H1 (cell line): ENCODE measurements at regions not wholly inside any gene's neighbourhood (a gene's known extent, or its start where the extent isn't known, plus 50 kb on each side); places are given as distances from the start of the nearest gene placed in this dataset.

Source experiments
- CTCF ChIA-PET: fragments of 300-600 bp; sonication (Branson Sonifier 250); formaldehyde crosslinking; loops from one replicate; lab custom pipeline; 2021; ENCODE audit not compliant: partially characterized antibody; lab: Charles Lee
- POLR2A ChIA-PET: fragments of 300-600 bp; sonication (Branson Sonifier 250); formaldehyde crosslinking; loops from one replicate; lab custom pipeline; 2021; ENCODE audit warnings: inconsistent platforms; ENCODE audit not compliant: partially characterized antibody; lab: Charles Lee
- DNase-seq, 2 experiments: peaks; one replicate each; pipeline versions ENCODE4 v3.0.0 to v3.0.0-alpha.2; 2010 to 2022; ENCODE audit warnings: low spot score in 2 of 2, low read depth in 1 of 2, mixed read lengths in 1 of 2
- FAIRE-seq: peaks from 2 replicates; lab custom pipeline; 2011; peaks lifted over from hg19 to GRCh38; lab: Jason Lieb, UNC
- H2AFZ ChIP-seq: 2 replicates; pipeline ENCODE4 v1.8.1; 2012; ENCODE audit warnings: low read length, inconsistent platforms
- H2AK5ac ChIP-seq: 2 replicates; pipeline ENCODE4 v1.6.1; 2013; ENCODE audit warnings: low read depth, low read length
- H2BK120ac ChIP-seq: replicated peaks from 2 replicates; pipeline ENCODE3; 2013; ENCODE audit warnings: low read depth, low read length, inconsistent platforms
- H2BK12ac ChIP-seq: 2 replicates; pipeline ENCODE4 v1.6.1; 2013; ENCODE audit warnings: low read depth, low read length
- H2BK15ac ChIP-seq: 2 replicates; pipeline ENCODE4 v1.6.1; 2013; ENCODE audit warnings: low read length
- H2BK20ac ChIP-seq: 2 replicates; pipeline ENCODE4 v1.6.1; 2013; ENCODE audit warnings: low read length
- H2BK5ac ChIP-seq: 2 replicates; pipeline ENCODE4 v1.6.1; 2013; ENCODE audit warnings: low read depth, low read length
- H3K14ac ChIP-seq: 2 replicates; pipeline ENCODE4 v1.6.1; 2013; ENCODE audit warnings: inconsistent platforms; ENCODE audit not compliant: insufficient read length
- H3K18ac ChIP-seq: 2 replicates; pipeline ENCODE4 v1.6.1; 2013; ENCODE audit warnings: low read length; ENCODE audit errors: extremely low read depth
- H3K23ac ChIP-seq: 2 replicates; pipeline ENCODE4 v1.6.1; 2013; ENCODE audit warnings: inconsistent platforms; ENCODE audit not compliant: insufficient read length
- H3K23me2 ChIP-seq: 2 replicates; pipeline ENCODE4 v1.6.1; 2013; ENCODE audit warnings: low read depth, low read length
- H3K27ac ChIP-seq: 2 replicates; pipeline ENCODE4 v1.6.1; 2011; ENCODE audit warnings: low read depth, low read length, inconsistent platforms
- H3K27me3 ChIP-seq, 4 experiments: replicated peaks in 1 of 4; 1 replicate in 1 of 4; 2 replicates in 3 of 4; pipeline versions ENCODE4 v1.6.1 to v1.8.1; 2011 to 2013; ENCODE audit warnings: low read length in 3 of 4, mild to moderate bottlenecking in 3 of 4, inconsistent platforms in 2 of 4, mixed read lengths in 2 of 4, moderate library complexity in 1 of 4; ENCODE audit not compliant: control insufficient read depth in 3 of 4, insufficient read depth in 3 of 4; ENCODE audit errors: extremely low read depth in 1 of 4
- H3K36me3 ChIP-seq, 4 experiments: 2 replicates each; pipeline versions ENCODE4 v1.6.1 to v1.8.1; 2011 to 2013; ENCODE audit warnings: mild to moderate bottlenecking in 4 of 4, low read length in 3 of 4, moderate library complexity in 2 of 4, control low read depth in 1 of 4, inconsistent platforms in 1 of 4; ENCODE audit not compliant: insufficient read depth in 4 of 4, control insufficient read depth in 2 of 4
- H3K4ac ChIP-seq: replicated peaks from 2 replicates; pipeline ENCODE3; 2013; ENCODE audit warnings: low read length, low read depth, mixed read lengths, inconsistent platforms; ENCODE audit not compliant: insufficient read length
- H3K4me1 ChIP-seq, 4 experiments: replicated peaks in 1 of 4; 1 replicate in 1 of 4; 2 replicates in 3 of 4; pipeline versions ENCODE4 v1.6.1 to v1.8.1; 2011 to 2013; ENCODE audit warnings: low read length in 3 of 4, inconsistent platforms in 2 of 4, mixed read lengths in 1 of 4; ENCODE audit not compliant: insufficient read depth in 4 of 4, control insufficient read depth in 3 of 4
- H3K4me2 ChIP-seq, 2 experiments: 2 replicates each; pipeline versions ENCODE4 v1.6.1 to v1.8.1; 2011 to 2013; ENCODE audit warnings: low read depth in 2 of 2, low read length in 2 of 2, control low read depth in 1 of 2, inconsistent platforms in 1 of 2, mild to moderate bottlenecking in 1 of 2; ENCODE audit not compliant: insufficient read depth in 1 of 2
- H3K4me3 ChIP-seq, 4 experiments: fragments of 200-600, 300-600 bp in 1 of 4; sonication (generic), shearing (Covaris generic), sonication (Bioruptor Twin) in 1 of 4; 2 replicates each; pipeline versions ENCODE4 v1.5.1 to v1.8.1; 2011 to 2016; ENCODE audit warnings: low read length in 4 of 4, low read depth in 3 of 4, control low read depth in 2 of 4, inconsistent platforms in 2 of 4, mild to moderate bottlenecking in 2 of 4, mixed read lengths in 1 of 4, moderate library complexity in 1 of 4; ENCODE audit not compliant: insufficient read depth in 2 of 4; ENCODE audit errors: extremely low read depth in 1 of 4
- H3K56ac ChIP-seq: replicated peaks from 2 replicates; pipeline ENCODE3; 2013; ENCODE audit warnings: low read depth, mild to moderate bottlenecking, mixed read lengths, low read length, inconsistent platforms; ENCODE audit not compliant: insufficient read length
- H3K79me1 ChIP-seq: 2 replicates; pipeline ENCODE4 v1.6.1; 2013; ENCODE audit warnings: low read depth, low read length, control low read depth
- H3K79me2 ChIP-seq, 2 experiments: 2 replicates each; pipeline versions ENCODE4 v1.6.1 to v1.8.1; 2012 to 2013; ENCODE audit warnings: low read length in 2 of 2, mild to moderate bottlenecking in 2 of 2, inconsistent platforms in 1 of 2; ENCODE audit not compliant: insufficient read depth in 2 of 2, control insufficient read depth in 1 of 2
- H3K9ac ChIP-seq, 4 experiments: replicated peaks in 1 of 4; 1 replicate in 1 of 4; 2 replicates in 3 of 4; pipeline versions ENCODE4 v1.6.1 to v1.8.1; 2011 to 2013; ENCODE audit warnings: low read depth in 3 of 4, low read length in 3 of 4, control low read depth in 2 of 4, mild to moderate bottlenecking in 2 of 4, moderate library complexity in 2 of 4, inconsistent platforms in 1 of 4; ENCODE audit errors: extremely low read depth in 1 of 4
- H3K9me3 ChIP-seq, 2 experiments: 2 replicates each; pipeline versions ENCODE4 v1.6.1 to v1.8.1; 2012 to 2013; ENCODE audit warnings: mild to moderate bottlenecking in 2 of 2, moderate library complexity in 2 of 2, control low read depth in 1 of 2, inconsistent platforms in 1 of 2, low read depth in 1 of 2, low read length in 1 of 2, mixed read lengths in 1 of 2; ENCODE audit not compliant: insufficient read depth in 2 of 2
- H4K20me1 ChIP-seq, 2 experiments: replicated peaks in 1 of 2; 2 replicates each; pipeline versions ENCODE3 to v1.8.1; 2011 to 2013; ENCODE audit warnings: inconsistent platforms in 2 of 2, low read length in 2 of 2, mild to moderate bottlenecking in 1 of 2; ENCODE audit not compliant: insufficient read depth in 2 of 2, control insufficient read depth in 1 of 2
- H4K5ac ChIP-seq: 2 replicates; pipeline ENCODE4 v1.6.1; 2013; ENCODE audit warnings: low read length, low read depth, mixed read lengths, inconsistent platforms; ENCODE audit not compliant: insufficient read length
- H4K8ac ChIP-seq: 2 replicates; pipeline ENCODE4 v1.8.0; 2013; ENCODE audit warnings: mild to moderate bottlenecking, moderate library complexity, low read length, inconsistent platforms; ENCODE audit not compliant: insufficient read depth; ENCODE audit errors: extremely low read depth
- H4K91ac ChIP-seq: replicated peaks from 2 replicates; pipeline ENCODE3; 2013; ENCODE audit warnings: low read length, mixed read lengths, inconsistent platforms; ENCODE audit not compliant: insufficient read length
- MAFK ChIP-seq: IDR thresholded peaks from 2 replicates; pipeline ENCODE4 v1.6.1; 2012; ENCODE audit warnings: low read depth, mild to moderate bottlenecking, improper control_type of control experiment, low read length
- RNF2 ChIP-seq: fragments of 200-900, 300-1000 bp; sonication (generic); IDR thresholded peaks from 2 replicates; pipeline ENCODE4 v1.7.1; 2016; ENCODE audit warnings: borderline replicate concordance, low read depth, mild to moderate bottlenecking, antibody characterized with exemption, low read length; ENCODE audit not compliant: poor library complexity, severe bottlenecking; ENCODE audit errors: missing control alignments
- WGBS, 2 experiments: shearing (Covaris generic) in 1 of 2; methylation state at CpG; one replicate each; pipeline versions ENCODE4 v1.1.6 to v1.1.7; 2013 to 2015; ENCODE audit warnings: low lambda C conversion rate in 2 of 2, mixed read lengths in 2 of 2, inconsistent platforms in 1 of 2, low coverage in 1 of 2, missing lambda C conversion rate in 1 of 2; ENCODE audit not compliant: insufficient replicate concordance in 2 of 2, insufficient coverage in 1 of 2, insufficient read length in 1 of 2; ENCODE audit errors: extremely low coverage in 1 of 2, missing lambda C conversion rate in 1 of 2; 5-methylcytosine and 5-hydroxymethylcytosine counted together

- Histone ChIP-seq H3K27me3 (no peaks in the 10 kb centered on the region), H4K20me1 (no peaks in the 10 kb centered on the region), H3K4ac (no peak overlapping the region), H2AFZ (no peak overlapping the region), H3K23ac (no peak overlapping the region), H3K27ac (no peak overlapping the region), H3K4me3 (no peak overlapping the region), H4K91ac (no peak overlapping the region), H3K4me2 (no peak overlapping the region), H3K9me3 (no peaks in the 10 kb centered on the region), H2BK15ac (no peak overlapping the region), H4K5ac (no peak overlapping the region), H3K9ac (no peak overlapping the region), H2AK5ac (no peak overlapping the region), H3K23me2 (no peaks in the 10 kb centered on the region), H3K56ac (no peak overlapping the region), H3K79me1 (no peaks in the 10 kb centered on the region), H3K4me1 (no peaks in the 10 kb centered on the region), H3K14ac (no peak overlapping the region), H2BK5ac (no peak overlapping the region), H2BK12ac (no peak overlapping the region), H2BK20ac (no peak overlapping the region), H4K8ac (no peak overlapping the region), H2BK120ac (no peak overlapping the region), H3K36me3 (no peaks in the 10 kb centered on the region), H3K79me2 (no peaks in the 10 kb centered on the region), H3K18ac (no peak overlapping the region)
- no peak for FAIRE-seq
- ChIA-PET CTCF (interaction anchor here (0.7 kb wide), 1 partner anchor 44 kb away, joined by 3 read pairs; no protein-coding TSS in a partner anchor), POLR2A (no interaction called here)
- no peak for DNase-seq
- no peak for TF ChIP-seq MAFK
- no peak for TF ChIP-seq RNF2
- WGBS, 2 experiments = 100% methylated on average over 2 of the region's 2 CpGs; no CpG with 5 or more reads in 1 of the 2 experiments
Observed at GRCh38 chr7:8871716-8872115, 438.3 kb downstream of the NXPH1 start.
